WTC11 (cell line): ENCODE measurements at regions not wholly inside any gene's neighbourhood (a gene's known extent, or its start where the extent isn't known, plus 50 kb on each side); places are given as distances from the start of the nearest gene placed in this dataset.

Experiments
- ATAC-seq: fragments of 200-7000 bp; cut with Tn5 transposase; 2 replicates; pipeline ENCODE4 v1.10.0; 2021; ENCODE audit warnings: mild to moderate bottlenecking, moderate library complexity
- CTCF ChIA-PET: fragments of 300-600 bp; sonication (Branson Sonifier 250); formaldehyde crosslinking; loops from one replicate; lab custom pipeline; 2021; ENCODE audit warnings: antibody characterized with exemption; lab: Charles Lee
- POLR2A ChIA-PET: fragments of 350-600 bp; sonication (Branson Sonifier 250); formaldehyde crosslinking; loops from one replicate; lab custom pipeline; 2021; ENCODE audit warnings: antibody characterized with exemption; lab: Charles Lee
- DNase-seq: peaks from one replicate; pipeline ENCODE4 v3.0.0; 2021; ENCODE audit warnings: low spot score
- H3K27ac Mint-ChIP-seq: 2 replicates; pipeline ENCODE4 v1.8.0; 2021; ENCODE audit warnings: mixed read lengths
- H3K27me3 Mint-ChIP-seq: 2 replicates; pipeline ENCODE4 v1.8.0; 2021; ENCODE audit warnings: low read depth, mild to moderate bottlenecking, moderate library complexity, mixed read lengths
- H3K36me3 Mint-ChIP-seq: 2 replicates; pipeline ENCODE4 v1.8.0; 2021; ENCODE audit warnings: mixed read lengths
- H3K4me1 Mint-ChIP-seq: 2 replicates; pipeline ENCODE4 v1.8.0; 2022; ENCODE audit warnings: mixed read lengths
- H3K4me3 Mint-ChIP-seq: 2 replicates; pipeline ENCODE4 v1.8.0; 2021; ENCODE audit warnings: mild to moderate bottlenecking, moderate library complexity, mixed read lengths
- H3K9me3 Mint-ChIP-seq: 2 replicates; pipeline ENCODE4 v1.8.0; 2021; ENCODE audit warnings: mixed read lengths
- ARID4B ChIP-seq: sonication (generic); formaldehyde crosslinking; IDR thresholded peaks from 2 replicates; pipeline ENCODE4 v1.8.0; 2023; ENCODE audit warnings: missing genetic modification reagents, mild to moderate bottlenecking, borderline replicate concordance
- ATF2 ChIP-seq: sonication (generic); formaldehyde crosslinking; IDR thresholded peaks from 2 replicates; pipeline ENCODE4 v1.8.1; 2022; ENCODE audit warnings: low read depth, missing genetic modification reagents, borderline replicate concordance
- ATF6 ChIP-seq: sonication (generic); formaldehyde crosslinking; IDR thresholded peaks from 2 replicates; pipeline ENCODE4 v1.8.1; 2023; ENCODE audit warnings: mild to moderate bottlenecking, missing genetic modification reagents
- CREM ChIP-seq: sonication (generic); formaldehyde crosslinking; IDR thresholded peaks from 2 replicates; pipeline ENCODE4 v1.8.1; 2022; ENCODE audit warnings: mild to moderate bottlenecking, missing genetic modification reagents, moderate library complexity
- CTCF ChIP-seq: fragments of 200-600 bp; IDR thresholded peaks from 2 replicates; pipeline ENCODE4 v1.8.0; 2022; ENCODE audit warnings: antibody characterized with exemption
- E2F1 ChIP-seq: sonication (generic); formaldehyde crosslinking; IDR thresholded peaks from 2 replicates; pipeline ENCODE4 v1.8.0; 2022; ENCODE audit warnings: mild to moderate bottlenecking, missing genetic modification reagents
- FOXK1 ChIP-seq: sonication (generic); formaldehyde crosslinking; IDR thresholded peaks from 2 replicates; pipeline ENCODE4 v1.8.0; 2022; ENCODE audit warnings: mild to moderate bottlenecking, moderate library complexity, missing genetic modification reagents
- FOXP1 ChIP-seq: sonication (generic); formaldehyde crosslinking; IDR thresholded peaks from 2 replicates; pipeline ENCODE4 v1.8.0; 2022; ENCODE audit warnings: missing genetic modification reagents, mild to moderate bottlenecking, moderate library complexity, borderline replicate concordance
- GTF2I ChIP-seq: fragments of 250-450 bp; sonication (Bioruptor Pico); conservative IDR thresholded peaks from 2 replicates; pipeline ENCODE4 v1.4.0; 2021; ENCODE audit warnings: mild to moderate bottlenecking
- JAZF1 ChIP-seq: fragments of 250-450 bp; sonication (Bioruptor Pico); IDR thresholded peaks from 2 replicates; pipeline ENCODE4 v1.9.0; 2021; ENCODE audit warnings: moderate library complexity, mild to moderate bottlenecking, inconsistent platforms
- MAX ChIP-seq: sonication (generic); formaldehyde crosslinking; IDR thresholded peaks from 2 replicates; pipeline ENCODE4 v1.8.0; 2022; ENCODE audit warnings: mild to moderate bottlenecking, missing genetic modification reagents
- NR3C1 ChIP-seq: sonication (generic); formaldehyde crosslinking; conservative IDR thresholded peaks from 2 replicates; pipeline ENCODE4 v1.8.1; 2023; ENCODE audit warnings: low read depth, mild to moderate bottlenecking, missing genetic modification reagents
- RORB ChIP-seq: fragments of 250-450 bp; sonication (Bioruptor Pico); IDR thresholded peaks from 2 replicates; pipeline ENCODE4 v1.9.0; 2021; ENCODE audit warnings: mild to moderate bottlenecking
- ZMAT4 ChIP-seq: fragments of 250-450 bp; sonication (Bioruptor Pico); IDR thresholded peaks from 2 replicates; pipeline ENCODE4 v1.9.0; 2021; ENCODE audit warnings: mild to moderate bottlenecking
- ZNF512 ChIP-seq: sonication (generic); formaldehyde crosslinking; IDR thresholded peaks from 2 replicates; pipeline ENCODE4 v1.8.1; 2022; ENCODE audit warnings: missing genetic modification reagents, borderline replicate concordance

- 0 out of 2 replicates have a peak overlapping the region, but pooled peaks have one; percentile 47 for H3K27ac Mint-ChIP-seq
- peaks cover 23% of the 10 kb centered on the region for H3K4me1 Mint-ChIP-seq
- peaks cover 7% of the 10 kb centered on the region for H3K9me3 Mint-ChIP-seq
- no peak for DNase-seq
- ATAC-seq = peak; percentile 13; the same call in 1 of the 2 replicates
- TF ChIP-seq ATF6 (CRISPR knock-in tag) (no peak), ZMAT4 (CRISPR knock-in tag) (no peak), ATF2 (CRISPR knock-in tag) (no peak), NR3C1 (no peak), ARID4B (CRISPR knock-in tag) (no peak), ZNF512 (no peak), CREM (no peak), RORB (CRISPR knock-in tag) (no peak), MAX (CRISPR knock-in tag) (no peak), CTCF (no peak), JAZF1 (CRISPR knock-in tag) (no peak), FOXP1 (CRISPR knock-in tag) (no peak), E2F1 (CRISPR knock-in tag) (no peak), GTF2I (CRISPR knock-in tag) (no peak), FOXK1 (CRISPR knock-in tag) (no peak)
- TF ChIP-seq, all 79 proteins: peak for 0
- Mint-ChIP-seq H3K36me3 (peaks cover 12% of the 10 kb centered on the region), H3K4me3 (no peak overlapping the region), H3K27me3 (peaks cover 12% of the 10 kb centered on the region)
- ChIA-PET CTCF (interaction anchor here (1.0 to 3.2 kb wide), 13 partner anchors 12 to 251 kb away, joined by 3 to 16 read pairs (median 8); no protein-coding TSS in a partner anchor), POLR2A (interaction anchor here (0.8 kb wide), 1 partner anchor 16 kb away, joined by 3 read pairs; no protein-coding TSS in a partner anchor)
These were observed 248.0 kb upstream of the GSE1 start for GRCh38 chr16:85365120-85365519.
